ENCODE measurements at regions not wholly inside any gene's neighbourhood (a gene's known extent, or its start where the extent isn't known, plus 50 kb on each side); places are given as distances from the start of the nearest gene placed in this dataset.

GRCh38 chr7:70872188-70872587, 259.8 kb upstream of the GALNT17 start (continued):
- TF ChIP-seq CHD7 (IDR thresholded peaks at IDR 0.05; ENCODE audit: insufficient replicate concordance, low read length) (no peak), RBBP5 (IDR thresholded peaks at IDR 0.05; ENCODE audit: borderline replicate concordance, low read depth, low read length) (no peak), SP2 (IDR thresholded peaks at IDR 0.05; ENCODE audit: low read length) (no peak), KDM5A (IDR thresholded peaks at IDR 0.05; ENCODE audit: low read length) (no peak), SP1 (IDR thresholded peaks at IDR 0.05; ENCODE audit: low read depth, low read length) (no peak), RFX5 (IDR thresholded peaks at IDR 0.05; ENCODE audit: borderline replicate concordance, low read depth, low read length) (no peak), USF2 (IDR thresholded peaks at IDR 0.05; ENCODE audit: low read length) (no peak), POLR2AphosphoS5 (IDR thresholded peaks at IDR 0.05; ENCODE audit: low read depth, low read length) (no peak), FOSL1 (IDR thresholded peaks at IDR 0.05; ENCODE audit: insufficient read depth, low read depth, low read length) (no peak), MAX (IDR thresholded peaks at IDR 0.05) (no peak), E2F6 (IDR thresholded peaks at IDR 0.05) (no peak)

Measured in H1 (cell line).